ENCODE measurements at regions not wholly inside any gene's neighbourhood (a gene's known extent, or its start where the extent isn't known, plus 50 kb on each side); places are given as distances from the start of the nearest gene placed in this dataset.

- ATAC-seq, result no peak
- POLR2A ChIA-PET, result no interaction called here
- Histone ChIP-seq H3K4me1 (ENCODE audit: control insufficient read depth in 1 of 2, insufficient read depth in 2 of 2, low read length in 2 of 2) (no peaks in the 10 kb centered on the region), H4K20me1 (ENCODE audit: insufficient read depth) (no peaks in the 10 kb centered on the region), H3K9me3 (ENCODE audit: control insufficient read depth in 1 of 2, insufficient read depth in 1 of 2, low read depth in 1 of 2, low read length in 2 of 2) (no peaks in the 10 kb centered on the region), H3K9me2 (ENCODE audit: insufficient read depth) (no peaks in the 10 kb centered on the region), H3K79me2 (ENCODE audit: insufficient read depth, low read length) (no peaks in the 10 kb centered on the region), H3K27me3 (ENCODE audit: insufficient read depth, low read length) (no peaks in the 10 kb centered on the region), H3K4me2 (ENCODE audit: low read length) (no peak overlapping the region), H3K36me3 (ENCODE audit: control insufficient read depth in 1 of 2, insufficient read depth in 2 of 2, low read length in 2 of 2) (no peaks in the 10 kb centered on the region), H3K4me3 (replicated peaks in 1 of 2; ENCODE audit: low read depth in 1 of 2, low read length in 2 of 2) (no peak overlapping the region), H3K9ac (ENCODE audit: low read length) (no peak overlapping the region), H2AFZ (ENCODE audit: low read depth, low read length, poor library complexity, severe bottlenecking) (no peak overlapping the region), H3K27ac (ENCODE audit: low read depth, low read length) (no peak overlapping the region)
- RAD21 ChIA-PET (ENCODE audit: low non-redundant PET in 1 of 2, low total read pairs in 2 of 2, uncharacterized antibody in 2 of 2, unreplicated experiment in 2 of 2), result no interaction called here
- intact Hi-C loops (cut with micrococcal nuclease), result no loop called here
- TF ChIP-seq CEBPB (IDR thresholded peaks at IDR 0.05; ENCODE audit: low read depth), result no peak
- TF ChIP-seq EZH2 (IDR thresholded peaks at IDR 0.05), result no peak
- no peak for TF ChIP-seq SP1 (IDR thresholded peaks at IDR 0.05; ENCODE audit: low read depth)
- TF ChIP-seq FOSL1 (IDR thresholded peaks at IDR 0.05; ENCODE audit: low read depth), result no peak
- TF ChIP-seq CBX3 (IDR thresholded peaks at IDR 0.05; ENCODE audit: low read depth), result no peak
- TF ChIP-seq ATF3 (IDR thresholded peaks at IDR 0.05), result no peak
- TF ChIP-seq EGR1 (IDR thresholded peaks at IDR 0.05; ENCODE audit: low read depth), result no peak
- TF ChIP-seq ZFX (IDR thresholded peaks at IDR 0.05), result no peak
- no peak for TF ChIP-seq JUND (IDR thresholded peaks at IDR 0.05)
- TF ChIP-seq ZNF274 (IDR thresholded peaks at IDR 0.05; ENCODE audit: low read depth, low read length), result no peak
- no peak for TF ChIP-seq SRF (IDR thresholded peaks at IDR 0.05; ENCODE audit: low read depth)
- TF ChIP-seq TCF7L2 (IDR thresholded peaks at IDR 0.05; ENCODE audit: borderline replicate concordance, extremely low read depth, insufficient read depth, insufficient read length), result no peak
- no peak for TF ChIP-seq YY1 (IDR thresholded peaks at IDR 0.05; ENCODE audit: extremely low read depth, insufficient replicate concordance, low read depth, low read length)
- no peak for TF ChIP-seq POLR2AphosphoS5 (IDR thresholded peaks at IDR 0.05; ENCODE audit: low read depth, low read length)
- no peak for TF ChIP-seq RAD21 (IDR thresholded peaks at IDR 0.05; ENCODE audit: low read depth)
- BruUV-seq (replicated peaks), result no TSS peak
- DNase-seq (ENCODE audit: low read depth, low spot score), result no peak
- CTCF ChIA-PET, result no interaction called here
Observed at GRCh38 chr10:114746531-114746930, 75.0 kb upstream of the FHIP2A start.
